Fibroblast of skin of right quadriceps (primary cell): ENCODE measurements at regions not wholly inside any gene's neighbourhood (a gene's known extent, or its start where the extent isn't known, plus 50 kb on each side); places are given as distances from the start of the nearest gene placed in this dataset.
"Not testable (repeated sequence)": the region's sequence is repeated elsewhere in the genome, so short reads cannot be mapped to it uniquely, and the experiment has no call there.

Source experiments
- DNase-seq: peaks from one replicate; pipeline ENCODE4 v3.0.0-alpha.2; 2013

DNA sequence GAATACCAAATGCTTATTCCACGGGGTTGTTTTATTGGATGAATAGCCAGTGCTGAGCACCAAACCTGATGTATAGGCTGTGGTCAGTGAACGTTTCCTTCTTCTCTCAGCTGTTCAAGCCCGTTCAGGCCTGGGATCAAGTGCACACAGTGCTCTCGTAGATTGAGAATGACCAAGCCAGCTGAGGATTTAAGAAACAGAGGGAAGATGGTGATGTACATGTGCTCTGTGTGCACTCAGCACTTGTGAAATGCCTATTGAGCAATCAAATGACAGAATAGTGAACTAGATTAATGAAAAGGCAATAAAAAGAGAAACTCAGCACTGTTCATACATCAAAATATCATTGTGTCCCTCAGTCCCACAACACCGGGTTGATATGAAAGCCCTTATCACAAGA, 302.5 kb downstream of the BMPER start:
- DNase-seq, result no peak

DNA sequence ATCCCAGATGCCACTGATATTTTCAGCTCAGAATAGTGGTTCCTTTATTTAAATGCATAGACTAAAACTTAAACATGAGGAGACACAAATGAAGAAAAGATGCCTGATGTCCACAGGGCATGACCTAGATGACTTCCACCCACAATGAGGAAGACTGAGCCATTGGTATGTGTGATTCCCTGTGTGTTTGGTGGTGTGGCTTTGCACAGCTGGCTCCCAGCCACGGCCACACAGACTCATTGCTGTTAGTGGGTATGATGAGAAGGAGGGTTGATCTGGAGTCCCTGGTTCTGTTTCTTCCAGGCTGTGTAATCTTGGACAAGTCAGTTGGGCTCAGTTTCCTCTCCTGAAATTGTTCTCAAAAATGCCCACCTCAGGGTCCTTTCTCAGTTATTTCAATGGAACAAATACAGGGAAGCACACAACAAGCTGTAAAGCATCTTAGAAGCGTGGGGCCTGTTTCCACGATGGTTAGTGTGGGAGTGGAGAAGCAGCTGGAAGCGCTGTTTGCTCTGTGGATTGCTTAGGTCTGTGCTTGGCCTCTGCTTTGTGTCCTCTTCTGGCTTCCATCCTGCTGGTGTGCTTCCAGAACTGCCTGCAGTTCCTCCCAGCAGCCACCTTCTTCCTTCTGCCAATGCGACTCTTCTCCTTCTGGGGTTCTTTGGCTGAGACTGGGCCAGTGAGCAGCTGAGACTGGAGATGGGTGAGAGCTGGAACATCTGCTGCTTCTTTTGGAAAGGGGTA, 303.7 kb downstream of the BMPER start:
- no peak for DNase-seq

DNA sequence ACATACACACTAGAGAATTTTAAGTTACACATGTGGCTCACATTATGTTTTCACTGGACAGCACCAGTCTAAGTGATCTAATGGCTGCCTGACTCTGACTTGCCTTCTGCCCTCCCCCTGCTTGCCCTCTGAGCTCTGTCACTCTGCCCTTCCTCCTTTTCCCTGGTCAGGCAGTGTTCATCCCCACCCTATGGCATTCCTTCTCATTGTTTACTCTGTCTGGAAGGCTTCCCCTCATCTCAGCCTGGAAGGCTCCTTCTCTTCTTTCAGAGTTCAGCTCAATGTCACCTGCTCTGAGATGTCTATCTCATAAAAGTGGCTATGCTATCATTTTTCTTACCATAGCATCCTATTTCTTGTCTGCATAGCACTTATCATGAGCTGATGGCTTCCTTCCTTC, 305.7 kb downstream of the BMPER start:
- no peak for DNase-seq

DNA sequence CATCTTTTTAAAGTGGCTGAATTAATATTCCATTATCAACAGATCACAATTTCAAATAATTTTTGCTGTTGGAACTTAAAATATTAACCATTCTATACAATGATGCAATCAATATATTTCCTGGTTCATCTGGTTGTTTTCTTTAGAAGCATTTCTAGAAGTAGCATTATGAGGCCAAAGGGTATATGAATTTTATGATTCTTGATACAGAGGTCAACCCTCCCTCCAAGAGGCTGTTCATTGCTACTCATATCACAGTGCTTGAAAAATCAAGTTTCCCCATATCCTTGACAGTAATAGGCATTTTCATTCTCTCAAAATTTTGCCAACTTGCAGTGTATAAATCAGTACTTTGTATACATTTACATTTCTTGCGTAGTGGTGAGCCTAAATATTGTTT, 312.6 kb downstream of the BMPER start:
- no peak for DNase-seq

DNA sequence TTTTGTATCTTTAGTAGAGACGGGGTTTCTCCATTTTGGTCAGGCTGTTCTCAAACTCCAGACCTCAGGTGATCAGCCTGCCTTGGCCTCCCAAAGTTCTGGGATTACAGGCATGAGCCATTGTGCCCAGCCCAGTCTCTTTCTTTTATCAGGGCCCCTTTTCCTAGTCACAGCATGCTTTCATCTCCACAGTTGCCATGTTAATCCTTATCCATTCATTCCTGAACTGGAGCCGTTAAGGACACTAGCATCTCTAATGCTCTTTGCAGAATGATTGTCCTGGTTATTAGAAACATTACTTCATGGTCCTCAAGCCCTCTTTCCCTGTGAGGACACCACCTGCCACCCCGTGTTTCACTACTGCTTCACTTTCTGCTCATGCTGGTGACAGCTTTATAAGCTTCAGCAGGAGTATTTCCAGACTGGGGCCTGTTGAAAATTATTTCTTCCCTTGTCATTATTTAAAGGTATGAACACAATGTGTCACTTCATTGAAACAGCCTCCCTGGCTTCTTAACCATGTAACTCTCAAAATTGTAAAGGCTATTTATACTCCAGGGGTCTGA, 313.9 kb downstream of the BMPER start:
- no peak for DNase-seq

DNA sequence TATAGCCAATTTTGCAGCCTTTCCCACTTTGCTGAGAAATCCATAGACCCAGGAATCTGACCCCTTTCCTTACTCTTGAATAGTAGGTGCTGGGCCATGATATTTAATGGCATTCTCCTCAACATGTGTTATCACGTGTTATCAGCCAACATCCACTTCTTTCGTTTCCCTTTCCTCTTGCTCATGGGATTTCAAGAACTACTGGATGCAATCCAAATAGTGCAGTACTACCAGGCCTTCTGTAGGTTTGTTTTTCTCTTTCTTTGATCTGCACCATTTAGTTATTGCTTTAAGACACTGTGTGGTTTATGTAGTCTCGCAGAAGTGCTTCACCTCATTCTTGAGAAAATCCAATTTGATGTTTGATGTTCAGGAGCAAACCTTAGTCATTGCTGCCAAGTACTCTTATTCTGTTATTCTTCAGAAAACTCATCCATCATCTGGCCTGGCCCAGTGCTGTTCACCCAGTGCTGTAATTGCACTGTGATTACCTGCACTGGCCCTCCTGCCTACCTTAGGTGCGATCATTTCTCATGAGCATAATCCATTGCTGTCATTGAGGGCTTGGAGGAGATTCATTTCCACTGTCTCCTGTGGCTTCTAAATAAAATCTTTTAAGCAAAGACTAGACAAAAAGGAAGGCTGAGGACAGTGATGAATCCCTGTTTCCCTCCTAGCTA, 315.3 kb downstream of the BMPER start:
- DNase-seq, result no peak

DNA sequence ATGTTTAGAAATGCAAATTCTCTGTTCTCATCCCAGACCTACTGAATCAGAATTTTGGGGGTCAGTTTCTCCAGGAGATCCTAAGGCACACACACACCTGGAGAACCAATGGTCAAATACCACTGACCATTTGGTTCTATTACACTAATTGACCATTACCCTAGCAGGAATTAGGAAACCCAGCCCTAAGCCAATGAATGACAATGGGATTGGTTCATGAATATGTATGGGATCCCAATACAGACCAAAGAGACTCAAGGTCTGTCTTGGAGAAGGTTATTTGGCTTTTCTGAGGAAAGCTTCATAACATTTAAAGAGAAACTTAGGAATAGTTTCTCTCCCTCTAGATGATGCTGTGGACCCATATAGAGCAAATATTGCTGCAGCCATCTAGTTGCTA, 317.0 kb downstream of the BMPER start:
- no peak for DNase-seq

DNA sequence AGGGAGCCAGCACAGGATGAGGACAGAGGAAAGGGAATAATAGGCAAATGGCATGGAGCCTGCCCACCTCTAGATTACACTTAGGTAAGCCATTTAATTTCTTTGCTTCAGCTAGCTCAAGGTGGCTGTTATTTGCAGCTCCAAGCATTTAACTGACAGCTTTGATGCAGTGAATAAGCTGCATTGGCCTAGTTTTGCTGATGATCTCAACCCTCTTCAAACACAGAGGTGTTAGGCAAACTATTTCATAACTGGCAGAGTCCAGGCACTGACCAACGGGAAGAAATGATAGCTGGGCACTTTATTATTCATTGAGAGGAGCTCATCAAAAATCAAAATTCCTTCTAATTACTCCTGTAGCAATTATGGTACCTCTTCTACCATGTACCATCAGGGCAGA, 317.4 kb downstream of the BMPER start:
- no peak for DNase-seq

DNA sequence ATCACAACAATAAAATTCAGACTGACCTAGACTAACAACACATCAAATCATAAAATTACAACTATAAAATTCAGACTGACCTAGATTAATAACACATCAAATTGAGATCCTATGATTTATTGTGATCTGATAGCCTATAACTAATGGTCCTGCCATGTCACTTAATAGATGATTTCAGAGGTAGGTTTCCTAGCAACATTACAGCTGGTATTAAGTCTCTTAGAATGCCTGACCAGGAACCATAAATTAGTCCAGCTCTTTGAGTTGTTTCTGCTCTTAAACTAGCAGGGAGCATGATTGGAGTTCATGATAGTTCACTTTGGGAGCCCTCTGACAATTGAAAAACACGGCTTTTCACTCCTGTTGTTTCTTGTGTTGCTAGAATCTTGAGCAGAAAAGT, 318.9 kb downstream of the BMPER start:
- DNase-seq, result no peak

DNA sequence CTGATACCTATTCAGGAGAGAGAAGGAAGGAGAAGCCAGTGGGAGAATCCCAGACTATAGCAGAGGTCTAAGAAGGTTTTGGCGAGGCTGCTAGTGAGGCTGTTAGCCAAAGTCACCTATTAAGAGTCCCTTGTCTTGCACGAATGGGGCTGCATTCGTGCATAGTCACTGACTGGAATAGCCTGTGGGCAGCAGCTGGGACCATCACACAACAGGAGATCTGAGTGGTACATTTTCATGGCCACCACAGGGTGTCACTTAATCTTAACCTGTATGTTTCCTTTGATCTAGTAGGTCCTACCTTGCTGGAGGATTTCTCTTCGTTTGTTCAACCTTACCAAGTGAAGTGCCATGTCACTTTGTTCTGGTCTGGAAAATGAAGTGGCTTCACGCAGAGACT, 319.9 kb downstream of the BMPER start:
- DNase-seq, result no peak

DNA sequence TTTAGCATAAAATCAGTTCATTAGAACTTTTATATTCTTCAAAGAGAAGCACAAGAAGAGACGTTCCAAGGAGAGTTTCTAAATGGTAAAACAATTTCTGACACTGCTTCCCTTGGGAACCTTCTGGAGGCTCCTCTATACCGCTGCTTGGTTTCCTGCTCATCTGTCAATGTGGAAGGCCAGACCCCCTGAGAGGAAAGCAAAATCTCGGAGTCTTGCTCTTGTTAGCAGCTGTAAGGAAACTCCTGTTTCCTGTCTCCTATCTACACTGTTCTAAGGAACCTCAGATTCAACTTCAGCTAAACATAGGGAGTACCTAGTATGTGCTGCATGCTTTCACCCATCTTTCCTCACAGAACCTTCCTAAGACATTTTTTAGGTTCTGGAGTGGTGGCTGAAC, 322.2 kb downstream of the BMPER start:
- no peak for DNase-seq

DNA sequence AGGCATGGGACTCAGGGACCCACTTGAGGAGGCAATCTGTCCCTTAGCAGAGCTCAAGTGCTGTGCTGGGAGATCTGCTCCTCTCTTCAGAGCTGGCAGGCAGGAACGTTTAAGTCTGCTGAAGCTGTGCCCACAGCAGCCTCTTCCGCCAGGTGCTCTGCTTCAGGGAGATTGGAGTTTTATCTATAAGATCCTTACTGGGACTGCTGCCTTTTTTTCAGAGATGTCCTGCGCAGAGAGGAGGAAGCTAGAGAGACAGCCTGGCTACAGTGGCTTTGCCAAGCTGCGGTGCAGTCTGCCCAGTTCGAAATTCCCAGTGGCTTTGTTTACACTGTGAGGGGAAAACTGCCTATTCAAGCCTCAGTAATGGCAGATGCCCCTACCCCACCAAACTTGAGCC, 329.8 kb downstream of the BMPER start:
- DNase-seq, result not testable (repeated sequence)

DNA sequence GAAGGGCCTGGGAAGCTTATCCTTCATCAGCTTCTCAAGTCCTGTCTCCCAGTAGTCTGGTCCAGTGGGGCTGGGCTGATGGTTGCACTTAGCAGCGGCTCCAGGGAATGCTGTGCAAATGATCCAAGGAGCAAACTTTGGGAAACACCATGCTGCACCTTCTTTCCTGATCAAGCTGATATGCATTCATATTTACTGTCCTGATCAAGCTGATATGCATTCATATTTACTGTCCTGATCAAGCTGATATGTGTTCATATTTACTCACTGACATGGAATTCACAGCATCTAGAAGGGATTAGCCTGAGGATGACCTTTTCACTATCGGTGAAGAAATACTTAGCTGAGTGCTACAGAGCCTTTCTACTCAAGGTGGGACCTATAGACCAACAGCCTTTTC, 330.7 kb downstream of the BMPER start:
- peak; percentile 10 for DNase-seq

DNA sequence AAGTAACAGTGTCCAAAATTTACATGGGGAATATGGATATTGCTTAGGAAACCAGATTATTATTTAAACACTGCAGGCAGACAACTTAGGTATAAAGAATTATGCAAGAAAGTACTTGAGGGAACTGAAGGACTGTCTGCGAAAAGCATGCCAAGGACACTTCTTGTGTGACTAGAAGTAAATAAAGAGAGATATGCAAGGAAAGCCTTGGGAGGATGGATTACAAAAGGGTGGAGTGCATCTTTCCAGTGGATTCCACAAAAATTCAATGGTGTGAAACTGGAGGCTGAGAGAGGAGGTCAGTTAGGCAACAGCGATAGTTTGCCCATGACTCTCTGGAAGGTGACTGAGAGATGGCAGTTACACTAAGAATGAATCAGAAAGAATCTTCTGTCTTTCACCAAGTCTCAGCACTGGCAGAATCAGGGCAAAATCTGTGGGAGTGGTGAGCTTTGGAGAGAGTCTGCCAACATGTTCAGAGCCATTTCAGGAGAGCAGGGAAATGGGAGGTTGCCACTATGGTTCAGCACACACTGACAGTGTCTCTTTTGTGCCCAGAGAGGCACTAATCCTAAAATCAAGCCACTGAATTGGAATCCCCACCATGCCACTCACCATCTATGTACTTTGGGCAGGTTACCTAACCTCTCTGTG, 331.6 kb downstream of the BMPER start:
- DNase-seq, result no peak

DNA sequence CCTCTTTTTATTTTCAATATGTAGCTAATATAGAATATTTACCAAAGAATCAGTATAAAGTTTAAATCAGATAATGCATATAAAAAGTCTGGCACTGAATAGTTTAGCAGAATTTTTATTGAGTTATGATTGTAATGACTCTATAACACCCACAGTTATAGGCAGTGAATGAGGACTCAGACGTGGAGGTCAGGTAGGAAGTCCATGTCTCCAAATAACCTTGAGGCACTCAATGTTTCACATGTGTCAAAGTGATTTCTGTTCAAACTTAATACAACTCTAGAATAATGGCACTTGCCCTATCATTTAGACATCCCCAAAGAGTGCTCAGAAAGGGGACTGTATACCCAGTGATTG, 332.1 kb downstream of the BMPER start:
- no peak for DNase-seq

DNA sequence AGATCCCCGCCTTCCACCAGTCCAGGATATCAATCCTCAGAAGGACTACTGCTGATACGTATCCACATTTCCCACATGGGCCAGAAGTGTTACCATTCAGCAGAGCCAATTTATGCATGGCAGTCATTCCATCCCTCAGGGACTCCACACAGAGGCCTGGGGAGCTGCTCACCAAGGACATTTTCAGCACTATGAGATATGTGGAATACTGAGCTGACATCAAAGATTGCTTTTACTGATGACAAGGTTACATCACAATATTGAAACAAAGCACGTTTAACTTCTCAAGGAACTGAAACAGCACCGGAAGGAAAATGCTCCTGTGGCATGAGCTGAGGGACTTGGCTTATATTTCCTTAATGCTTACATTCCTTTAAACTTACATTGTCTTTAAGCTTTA, 335.1 kb downstream of the BMPER start:
- peak; percentile 3 for DNase-seq

DNA sequence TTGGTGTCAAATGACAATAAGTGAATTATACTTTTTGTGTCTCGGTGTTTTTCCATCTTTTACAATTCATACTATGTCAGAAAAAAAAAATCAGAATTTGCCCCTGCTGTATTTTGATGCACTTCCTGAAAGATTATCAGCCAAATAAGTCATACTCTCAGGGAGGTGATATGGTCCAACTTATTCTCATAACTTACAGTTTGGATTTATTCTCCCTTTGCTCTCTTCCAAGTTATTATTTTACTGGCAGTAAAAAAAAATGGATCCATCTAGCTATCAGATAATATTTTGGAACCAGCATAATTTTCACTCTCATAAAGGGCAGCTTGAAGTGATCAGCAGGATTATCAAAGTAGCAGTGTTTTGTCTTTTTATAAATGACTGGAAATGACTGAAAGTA, 337.1 kb downstream of the BMPER start:
- no peak for DNase-seq

DNA sequence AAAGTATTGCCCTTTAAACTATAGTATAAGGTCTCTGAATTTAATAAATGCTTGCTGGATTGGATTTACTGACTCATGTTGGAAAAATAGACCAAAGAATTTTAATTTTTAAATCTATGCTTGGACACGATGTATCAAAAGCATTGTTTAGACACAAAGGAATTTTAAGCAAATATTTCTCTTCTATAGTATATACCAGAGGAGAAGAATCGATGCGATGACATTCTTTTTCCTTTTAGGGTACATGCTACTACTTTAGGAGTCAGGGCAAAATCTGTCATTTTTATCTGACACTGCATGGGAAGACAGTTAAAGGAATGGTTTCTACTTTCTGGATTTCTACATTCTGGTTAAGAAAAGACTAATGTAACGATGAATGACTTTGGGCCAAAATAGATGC, 339.9 kb downstream of the BMPER start:
- DNase-seq, result no peak

DNA sequence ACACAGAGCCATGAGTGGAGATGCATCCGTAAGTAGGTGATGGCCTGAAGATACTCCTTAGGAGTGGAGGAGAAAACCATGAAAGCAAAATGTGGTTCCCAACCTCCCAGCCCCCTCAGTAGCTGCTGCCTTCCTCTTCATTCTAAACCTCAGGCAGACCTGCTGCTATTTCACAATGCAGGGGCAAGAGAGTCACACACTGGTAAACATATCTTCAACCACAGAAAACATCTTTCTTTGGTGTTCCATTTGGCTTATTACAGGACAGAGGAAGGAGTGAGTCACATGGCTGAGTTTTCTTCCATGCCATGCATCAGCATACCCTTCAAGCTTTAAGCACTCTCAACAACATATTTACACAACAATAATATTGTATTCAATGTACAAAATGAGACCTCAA, 342.1 kb downstream of the BMPER start:
- peak; percentile 60 for DNase-seq

DNA sequence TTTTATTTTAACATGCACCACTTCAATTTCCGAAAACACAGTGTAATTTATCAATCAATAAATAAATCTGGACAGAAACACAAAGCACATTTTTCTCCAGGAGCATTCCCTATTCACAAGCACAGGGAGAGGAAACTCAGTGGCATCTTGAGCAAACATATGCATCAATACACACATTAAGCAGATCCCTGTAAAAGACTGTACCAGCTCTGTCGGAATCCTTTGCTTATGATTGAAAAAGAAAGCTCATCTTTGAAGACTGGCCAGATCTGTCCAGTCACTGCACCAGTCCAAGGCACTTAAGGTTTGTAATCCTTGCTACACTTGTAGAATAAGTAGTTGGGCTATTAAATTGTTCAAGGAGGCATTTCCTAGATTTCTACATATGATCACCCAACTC, 343.9 kb downstream of the BMPER start:
- no peak for DNase-seq

DNA sequence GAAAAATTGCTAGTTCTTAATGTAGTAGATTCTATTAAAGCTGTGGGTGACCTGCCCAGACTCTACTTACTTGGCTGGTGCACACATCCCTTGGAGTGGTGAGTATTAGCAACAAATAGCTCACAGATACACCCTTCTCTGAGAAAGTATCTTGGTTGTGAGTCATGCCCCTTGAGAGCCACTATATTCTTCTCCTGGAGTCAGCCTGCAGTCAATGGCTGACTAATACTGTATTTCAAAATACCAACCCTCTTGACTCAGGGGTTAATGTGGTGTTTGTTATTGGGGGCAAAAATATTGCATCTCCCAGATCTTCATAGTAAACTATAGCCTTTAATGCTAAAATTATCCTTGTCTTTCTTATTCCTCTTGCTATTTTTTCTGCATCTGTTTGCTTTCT, 354.9 kb downstream of the BMPER start:
- peak; percentile 97 for DNase-seq

DNA sequence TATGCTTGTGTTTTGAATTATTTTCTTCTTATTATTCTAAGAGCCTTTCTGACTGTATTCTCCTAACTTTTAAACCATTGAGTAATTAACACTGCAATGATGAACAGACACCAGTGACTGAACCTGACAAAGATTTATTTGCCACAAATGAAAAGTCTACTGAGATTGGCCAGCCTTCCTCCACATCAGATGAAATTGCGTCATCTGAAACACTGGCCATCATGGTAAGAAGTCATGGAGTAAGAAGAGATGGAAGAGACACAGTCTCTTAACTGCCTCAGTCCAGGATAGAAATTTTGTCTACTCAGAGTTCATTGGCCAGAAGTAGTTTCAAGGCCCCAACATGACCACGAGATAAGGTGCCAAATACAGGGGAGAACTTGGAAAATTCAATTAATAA, 357.8 kb downstream of the BMPER start:
- no peak for DNase-seq

DNA sequence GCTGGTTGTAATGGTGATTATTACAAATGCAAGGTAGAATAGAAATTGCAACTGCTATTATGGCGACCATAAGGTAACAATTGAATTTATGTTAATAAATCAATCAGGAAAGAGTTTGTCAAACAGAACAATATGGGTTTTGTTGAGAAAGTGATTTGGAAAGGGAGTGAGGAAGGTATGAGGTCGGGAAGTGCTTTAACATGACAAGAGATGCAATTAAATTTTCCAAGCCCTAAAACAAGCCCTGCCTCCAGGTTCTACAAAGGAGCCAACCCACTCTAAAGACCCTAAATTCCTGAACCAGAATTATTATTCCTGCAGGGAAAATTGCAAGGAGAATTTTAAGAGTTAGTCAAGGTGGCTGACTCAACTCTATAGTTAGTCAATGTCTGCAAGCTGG, 363.7 kb downstream of the BMPER start:
- DNase-seq, result no peak

DNA sequence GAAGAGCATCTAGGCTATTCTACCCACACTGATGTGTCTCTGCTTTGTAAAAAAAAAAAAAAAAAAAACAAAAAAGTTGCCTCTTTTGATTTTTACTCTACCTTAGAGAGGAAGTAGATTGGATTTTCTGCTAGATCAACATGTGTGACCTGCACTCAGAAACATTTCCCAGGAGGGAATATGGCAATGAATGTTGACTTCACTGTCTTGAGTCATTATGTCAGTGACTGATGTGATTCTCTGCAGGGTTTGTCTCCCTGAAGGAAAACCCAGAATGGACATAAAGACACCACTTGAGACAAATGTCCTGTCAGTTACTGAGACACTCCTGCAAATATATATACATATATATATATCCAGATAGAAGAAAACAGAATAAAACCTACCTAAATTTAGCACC, 370.3 kb downstream of the BMPER start:
- no peak for DNase-seq
